Chondrocyte (in vitro differentiated cells): ENCODE measurements at regions not wholly inside any gene's neighbourhood (a gene's known extent, or its start where the extent isn't known, plus 50 kb on each side); places are given as distances from the start of the nearest gene placed in this dataset.

Source experiments
- DNase-seq: peaks from one replicate; pipeline ENCODE4 v3.0.0; 2021; ENCODE audit warnings: mixed read lengths, low spot score
- H3K27ac Mint-ChIP-seq: one replicate; pipeline ENCODE4 v1.8.0; 2021; ENCODE audit warnings: mild to moderate bottlenecking, moderate library complexity, mixed read lengths; ENCODE audit not compliant: unreplicated experiment
- H3K27me3 Mint-ChIP-seq: 2 replicates; pipeline ENCODE4 v1.8.0; 2021; ENCODE audit warnings: low read depth, mixed read lengths
- H3K36me3 Mint-ChIP-seq: 2 replicates; pipeline ENCODE4 v1.8.0; 2021; ENCODE audit warnings: low read depth, mixed read lengths
- H3K4me1 Mint-ChIP-seq: 2 replicates; pipeline ENCODE4 v1.8.0; 2021; ENCODE audit warnings: low read depth, mild to moderate bottlenecking, mixed read lengths
- H3K4me3 Mint-ChIP-seq: one replicate; pipeline ENCODE4 v1.8.0; 2021; ENCODE audit warnings: mild to moderate bottlenecking, moderate library complexity, mixed read lengths; ENCODE audit not compliant: unreplicated experiment
- H3K9me3 Mint-ChIP-seq: 2 replicates; pipeline ENCODE4 v1.8.0; 2021; ENCODE audit warnings: low read depth, mixed read lengths
- TF ChIP-seq, protein P1 (sequence below): fragments of 200-600 bp; sonication (generic); IDR thresholded peaks from 2 replicates; pipeline ENCODE4 v1.5.0; 2021; ENCODE audit warnings: antibody characterized with exemption, mild to moderate bottlenecking, moderate library complexity

DNA sequence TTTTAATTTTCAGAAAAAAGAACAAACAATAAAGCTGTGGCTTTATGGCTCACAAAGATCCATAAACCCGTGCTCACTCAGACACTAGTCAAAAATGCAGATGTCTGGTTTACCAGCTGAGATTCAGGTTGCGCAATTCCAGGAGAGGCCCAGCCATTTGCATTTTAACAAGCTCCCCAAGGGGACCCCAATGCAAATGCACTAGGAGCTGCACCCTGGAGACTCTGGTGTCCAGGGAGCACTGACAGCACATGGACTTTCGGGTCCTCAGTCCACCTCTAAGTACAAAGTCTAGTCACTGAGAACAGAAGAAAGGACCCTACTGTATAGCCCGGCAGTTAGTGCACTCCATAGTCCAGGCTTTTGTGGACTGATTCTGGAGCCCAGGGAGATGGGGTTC, 326.3 kb downstream of the MAF start:
- Mint-ChIP-seq H3K27ac (no peak overlapping the region), H3K4me1 (no peaks in the 10 kb centered on the region), H3K36me3 (no peaks in the 10 kb centered on the region), H3K27me3 (peaks cover 8% of the 10 kb centered on the region), H3K9me3 (no peaks in the 10 kb centered on the region), H3K4me3 (no peak overlapping the region)
- no peak for DNase-seq
- TF ChIP-seq, protein P1, sequence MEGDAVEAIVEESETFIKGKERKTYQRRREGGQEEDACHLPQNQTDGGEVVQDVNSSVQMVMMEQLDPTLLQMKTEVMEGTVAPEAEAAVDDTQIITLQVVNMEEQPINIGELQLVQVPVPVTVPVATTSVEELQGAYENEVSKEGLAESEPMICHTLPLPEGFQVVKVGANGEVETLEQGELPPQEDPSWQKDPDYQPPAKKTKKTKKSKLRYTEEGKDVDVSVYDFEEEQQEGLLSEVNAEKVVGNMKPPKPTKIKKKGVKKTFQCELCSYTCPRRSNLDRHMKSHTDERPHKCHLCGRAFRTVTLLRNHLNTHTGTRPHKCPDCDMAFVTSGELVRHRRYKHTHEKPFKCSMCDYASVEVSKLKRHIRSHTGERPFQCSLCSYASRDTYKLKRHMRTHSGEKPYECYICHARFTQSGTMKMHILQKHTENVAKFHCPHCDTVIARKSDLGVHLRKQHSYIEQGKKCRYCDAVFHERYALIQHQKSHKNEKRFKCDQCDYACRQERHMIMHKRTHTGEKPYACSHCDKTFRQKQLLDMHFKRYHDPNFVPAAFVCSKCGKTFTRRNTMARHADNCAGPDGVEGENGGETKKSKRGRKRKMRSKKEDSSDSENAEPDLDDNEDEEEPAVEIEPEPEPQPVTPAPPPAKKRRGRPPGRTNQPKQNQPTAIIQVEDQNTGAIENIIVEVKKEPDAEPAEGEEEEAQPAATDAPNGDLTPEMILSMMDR: no peak

DNA sequence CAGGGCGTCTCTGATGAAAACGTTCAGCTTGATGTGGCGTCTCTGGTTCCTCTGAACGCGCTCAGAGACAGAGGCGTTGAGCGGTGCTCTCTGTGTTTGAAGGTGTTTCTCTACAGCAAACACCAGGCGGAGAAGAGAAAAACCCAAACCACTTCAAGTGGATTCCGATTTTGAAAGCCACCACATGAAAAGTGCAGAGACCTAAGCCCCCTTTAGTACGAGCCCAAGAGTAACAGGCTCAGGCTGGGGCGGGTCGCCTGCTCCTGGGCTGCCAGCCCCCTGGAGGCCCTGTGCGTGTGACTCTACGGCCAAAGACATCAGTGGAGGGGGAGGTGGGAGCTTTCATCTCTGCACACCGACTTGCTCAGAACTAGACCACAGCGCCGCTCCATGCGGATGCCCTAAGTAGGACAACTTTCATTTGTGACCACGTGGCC, 328.4 kb downstream of the MAF start:
- Mint-ChIP-seq H3K4me1 (no peaks in the 10 kb centered on the region), H3K27ac (no peak overlapping the region), H3K27me3 (peaks cover 16% of the 10 kb centered on the region)

DNA sequence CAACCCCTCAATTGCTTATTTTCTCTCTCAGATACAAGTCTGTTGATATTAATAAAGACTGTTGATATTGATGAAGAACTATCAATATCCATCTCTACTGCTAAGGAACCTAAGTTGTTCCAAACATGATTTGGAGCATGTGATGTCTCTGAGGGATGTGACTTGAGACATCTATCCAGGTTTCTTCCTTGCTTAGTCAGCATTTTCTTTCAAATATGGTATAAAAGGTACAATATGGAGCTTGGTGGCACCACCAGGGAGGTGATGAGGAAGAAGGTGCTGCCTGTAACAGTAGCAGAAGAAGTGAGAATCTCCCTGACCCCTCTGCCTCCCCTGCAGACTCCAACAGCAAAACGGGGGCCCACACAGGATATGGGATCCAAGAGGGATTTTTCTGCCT, 329.0 kb downstream of the MAF start:
- Mint-ChIP-seq H3K27me3 (peaks cover 16% of the 10 kb centered on the region), H3K27ac (no peak overlapping the region), H3K36me3 (no peaks in the 10 kb centered on the region), H3K9me3 (no peaks in the 10 kb centered on the region), H3K4me3 (no peak overlapping the region), H3K4me1 (no peaks in the 10 kb centered on the region)
- TF ChIP-seq, protein P1: no peak
- DNase-seq: no peak

More for the DNA sequence above, 328.4 kb downstream of the MAF start:
- Mint-ChIP-seq H3K4me3 (no peak overlapping the region), H3K36me3 (no peaks in the 10 kb centered on the region), H3K9me3 (no peaks in the 10 kb centered on the region)
- TF ChIP-seq, protein P1: no peak
- DNase-seq: no peak

DNA sequence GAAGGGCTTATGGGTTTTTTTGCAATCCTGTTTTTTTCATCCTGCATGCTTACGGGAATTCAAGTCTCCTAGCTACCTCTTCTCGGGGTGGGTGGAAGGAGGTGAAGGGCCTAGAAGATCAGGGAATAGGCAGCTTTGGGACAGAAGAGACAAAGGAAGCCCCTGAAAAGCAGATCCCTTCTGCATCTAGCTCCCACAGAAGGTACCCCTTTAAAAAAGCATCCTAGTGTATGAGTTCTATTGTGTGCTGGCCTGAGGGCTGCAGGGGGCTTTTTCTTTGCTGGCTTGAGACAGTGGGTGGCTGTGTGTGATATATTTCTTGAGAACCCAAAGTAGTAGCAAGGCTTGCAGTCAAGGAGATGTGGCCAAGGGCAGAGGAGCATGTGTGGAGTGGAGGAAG, 330.5 kb downstream of the MAF start:
- no peak for DNase-seq
- TF ChIP-seq, protein P1: no peak
- Mint-ChIP-seq H3K4me3 (no peak overlapping the region), H3K9me3 (no peaks in the 10 kb centered on the region), H3K27me3 (peaks cover 16% of the 10 kb centered on the region), H3K4me1 (no peaks in the 10 kb centered on the region), H3K36me3 (no peaks in the 10 kb centered on the region), H3K27ac (no peak overlapping the region)

- Mint-ChIP-seq H3K27ac (no peak overlapping the region), H3K4me3 (no peak overlapping the region), H3K36me3 (no peaks in the 10 kb centered on the region), H3K9me3 (no peaks in the 10 kb centered on the region), H3K4me1 (no peaks in the 10 kb centered on the region), H3K27me3 (peaks cover 20% of the 10 kb centered on the region)
- no peak for DNase-seq
- TF ChIP-seq, protein P1: no peak
Measured at GRCh38 chr16:79269211-79269863, 331.2 kb downstream of the MAF start.
